Prostate gland (tissue), 2 donors: ENCODE measurements at regions not wholly inside any gene's neighbourhood (a gene's known extent, or its start where the extent isn't known, plus 50 kb on each side); places are given as distances from the start of the nearest gene placed in this dataset.

Experiments used
- POLR2A ChIP-seq: fragments of 450-650 bp; IDR thresholded peaks from one replicate; pipeline ENCODE4 v1.6.1; 2016; ENCODE audit warnings: antibody characterized with exemption, mild to moderate bottlenecking
- POLR2AphosphoS5 ChIP-seq: sonication (generic); formaldehyde crosslinking; IDR thresholded peaks from one replicate; pipeline ENCODE4 v1.6.1; 2017; ENCODE audit warnings: antibody characterized with exemption
- TF ChIP-seq, protein P1 (sequence below), 4 experiments: fragments of 200-600 bp in 2 of 4; fragments of 450-650 bp in 2 of 4; sonication (generic) in 2 of 4; IDR thresholded peaks; 1 replicate in 3 of 4; 2 replicates in 1 of 4; pipeline ENCODE4 v1.5.1; 2016 to 2019; ENCODE audit warnings: antibody characterized with exemption in 4 of 4, mild to moderate bottlenecking in 2 of 4, moderate library complexity in 2 of 4

DNA sequence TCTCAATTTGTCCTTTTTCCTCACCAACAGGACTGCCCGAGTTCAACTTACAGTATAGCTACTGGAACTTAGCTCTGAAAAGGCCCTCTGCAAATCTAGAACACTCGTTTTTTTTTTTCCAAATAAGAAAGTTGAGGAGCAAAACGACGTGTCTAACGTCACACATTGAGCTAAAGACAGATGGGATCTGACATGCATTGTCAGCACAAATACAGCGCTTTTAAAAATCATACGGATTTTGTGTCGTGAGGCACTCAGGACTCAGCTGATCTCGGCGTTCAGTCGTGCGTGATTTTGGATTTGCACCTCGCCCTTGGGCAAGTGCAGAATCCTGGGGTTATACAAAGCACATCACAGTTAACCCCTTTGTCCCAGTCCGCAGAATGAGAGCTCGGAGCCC lies 94.7 kb upstream of the ZNF322 start:
- TF ChIP-seq, protein P1, sequence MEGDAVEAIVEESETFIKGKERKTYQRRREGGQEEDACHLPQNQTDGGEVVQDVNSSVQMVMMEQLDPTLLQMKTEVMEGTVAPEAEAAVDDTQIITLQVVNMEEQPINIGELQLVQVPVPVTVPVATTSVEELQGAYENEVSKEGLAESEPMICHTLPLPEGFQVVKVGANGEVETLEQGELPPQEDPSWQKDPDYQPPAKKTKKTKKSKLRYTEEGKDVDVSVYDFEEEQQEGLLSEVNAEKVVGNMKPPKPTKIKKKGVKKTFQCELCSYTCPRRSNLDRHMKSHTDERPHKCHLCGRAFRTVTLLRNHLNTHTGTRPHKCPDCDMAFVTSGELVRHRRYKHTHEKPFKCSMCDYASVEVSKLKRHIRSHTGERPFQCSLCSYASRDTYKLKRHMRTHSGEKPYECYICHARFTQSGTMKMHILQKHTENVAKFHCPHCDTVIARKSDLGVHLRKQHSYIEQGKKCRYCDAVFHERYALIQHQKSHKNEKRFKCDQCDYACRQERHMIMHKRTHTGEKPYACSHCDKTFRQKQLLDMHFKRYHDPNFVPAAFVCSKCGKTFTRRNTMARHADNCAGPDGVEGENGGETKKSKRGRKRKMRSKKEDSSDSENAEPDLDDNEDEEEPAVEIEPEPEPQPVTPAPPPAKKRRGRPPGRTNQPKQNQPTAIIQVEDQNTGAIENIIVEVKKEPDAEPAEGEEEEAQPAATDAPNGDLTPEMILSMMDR (IDR thresholded peaks at IDR 0.05) = no peak
- TF ChIP-seq POLR2A (no peak), POLR2AphosphoS5 (no peak)
